ENCODE measurements at regions not wholly inside any gene's neighbourhood (a gene's known extent, or its start where the extent isn't known, plus 50 kb on each side); places are given as distances from the start of the nearest gene placed in this dataset.

DNA sequence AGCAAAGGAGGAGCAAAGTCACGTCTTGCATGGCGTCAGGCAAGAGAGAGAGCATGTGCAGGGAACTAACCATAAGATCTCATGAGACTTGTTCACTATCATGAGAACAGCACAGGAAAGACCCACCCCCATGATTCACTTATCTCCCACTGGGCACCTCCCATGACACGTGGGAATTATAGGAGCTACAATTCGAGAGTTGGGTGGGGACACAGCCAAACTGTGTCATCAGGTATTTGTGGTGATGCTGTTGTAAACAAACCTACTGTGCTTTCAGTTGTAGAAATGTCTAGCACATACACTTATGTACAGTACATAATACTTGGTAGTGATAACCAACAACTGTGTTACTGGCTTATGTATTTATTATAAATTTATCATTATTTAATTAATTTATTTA, 128.3 kb downstream of the UTRN start:
- TF ChIP-seq, protein P1, sequence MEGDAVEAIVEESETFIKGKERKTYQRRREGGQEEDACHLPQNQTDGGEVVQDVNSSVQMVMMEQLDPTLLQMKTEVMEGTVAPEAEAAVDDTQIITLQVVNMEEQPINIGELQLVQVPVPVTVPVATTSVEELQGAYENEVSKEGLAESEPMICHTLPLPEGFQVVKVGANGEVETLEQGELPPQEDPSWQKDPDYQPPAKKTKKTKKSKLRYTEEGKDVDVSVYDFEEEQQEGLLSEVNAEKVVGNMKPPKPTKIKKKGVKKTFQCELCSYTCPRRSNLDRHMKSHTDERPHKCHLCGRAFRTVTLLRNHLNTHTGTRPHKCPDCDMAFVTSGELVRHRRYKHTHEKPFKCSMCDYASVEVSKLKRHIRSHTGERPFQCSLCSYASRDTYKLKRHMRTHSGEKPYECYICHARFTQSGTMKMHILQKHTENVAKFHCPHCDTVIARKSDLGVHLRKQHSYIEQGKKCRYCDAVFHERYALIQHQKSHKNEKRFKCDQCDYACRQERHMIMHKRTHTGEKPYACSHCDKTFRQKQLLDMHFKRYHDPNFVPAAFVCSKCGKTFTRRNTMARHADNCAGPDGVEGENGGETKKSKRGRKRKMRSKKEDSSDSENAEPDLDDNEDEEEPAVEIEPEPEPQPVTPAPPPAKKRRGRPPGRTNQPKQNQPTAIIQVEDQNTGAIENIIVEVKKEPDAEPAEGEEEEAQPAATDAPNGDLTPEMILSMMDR (IDR thresholded peaks at IDR 0.05): no peak
- TF ChIP-seq POLR2AphosphoS5 (IDR thresholded peaks at IDR 0.05) (no peak), POLR2A (IDR thresholded peaks at IDR 0.05) (no peak)

Data from suprapubic skin (tissue), 4 donors.